Stimulated activated CD8-positive, alpha-beta memory T cell treated with anti-CD3 and anti-CD28 coated beads, Interleukin-15, amount 100 ng/mL, for 48 hours (primary cell): ENCODE measurements at regions not wholly inside any gene's neighbourhood (a gene's known extent, or its start where the extent isn't known, plus 50 kb on each side); places are given as distances from the start of the nearest gene placed in this dataset.

Source experiments
- DNase-seq, 2 donors: peaks; one replicate each; pipeline ENCODE4 v3.0.0-alpha.2; 2020; ENCODE audit warnings: low read depth in 2 of 2

GRCh38 chr22:27144321-27144720, 486.9 kb downstream of the MIAT start:
- DNase-seq = no peak

GRCh38 chr22:27146866-27147633, 489.7 kb downstream of the MIAT start:
- no peak for DNase-seq

- DNase-seq = no peak
Observed at GRCh38 chr22:27148055-27148454, 490.7 kb downstream of the MIAT start.

- DNase-seq = no peak
Observed at GRCh38 chr22:27148886-27149470, 491.6 kb downstream of the MIAT start.

- no peak for DNase-seq
Observed at GRCh38 chr22:27149921-27150543, 492.6 kb downstream of the MIAT start.

GRCh38 chr22:27150544-27150941, 493.2 kb downstream of the MIAT start:
- DNase-seq = no peak

GRCh38 chr22:27151407-27151806, 494.0 kb downstream of the MIAT start:
- DNase-seq = no peak

- DNase-seq = no peak
Observed at GRCh38 chr22:27152033-27152432, 494.6 kb downstream of the MIAT start.

GRCh38 chr22:27152883-27153282, 495.5 kb downstream of the MIAT start:
- DNase-seq = no peak

- no peak for DNase-seq
Observed at GRCh38 chr22:27153386-27153785, 496.0 kb downstream of the MIAT start.

GRCh38 chr22:27154717-27155116, 497.3 kb downstream of the MIAT start:
- no peak for DNase-seq

GRCh38 chr22:27156821-27157489, 499.6 kb downstream of the MIAT start:
- DNase-seq = no peak

GRCh38 chr22:27157666-27158370, 500.4 kb downstream of the MIAT start:
- no peak for DNase-seq

GRCh38 chr22:27159016-27159415, 501.6 kb downstream of the MIAT start:
- no peak for DNase-seq

- no peak for DNase-seq
Observed at GRCh38 chr22:27159716-27160295, 502.4 kb downstream of the MIAT start.

GRCh38 chr22:27163162-27164137, 506.1 kb downstream of the MIAT start:
- DNase-seq = no peak

- DNase-seq = no peak
Observed at GRCh38 chr22:27164781-27165503, 507.6 kb downstream of the MIAT start.

GRCh38 chr22:27168681-27169080, 511.3 kb downstream of the MIAT start:
- no peak for DNase-seq

GRCh38 chr22:27170491-27170890, 513.1 kb downstream of the MIAT start:
- no peak for DNase-seq

GRCh38 chr22:27171212-27171611, 513.8 kb downstream of the MIAT start:
- DNase-seq = no peak
